Peyer's patch (tissue), 4 donors: ENCODE measurements at regions not wholly inside any gene's neighbourhood (a gene's known extent, or its start where the extent isn't known, plus 50 kb on each side); places are given as distances from the start of the nearest gene placed in this dataset.

Experiments used
- POLR2A ChIP-seq, 2 donors: fragments of 450-650 bp; IDR thresholded peaks; one replicate each; pipeline ENCODE4 v1.5.1; 2017; ENCODE audit warnings: antibody characterized with exemption in 2 of 2, mild to moderate bottlenecking in 2 of 2, moderate library complexity in 2 of 2
- TF ChIP-seq, protein P1 (sequence below), 6 experiments: fragments of 450-650 bp in 4 of 6; fragments of 200-600 bp in 2 of 6; sonication (generic) in 1 of 6; IDR thresholded peaks; one replicate each; pipeline ENCODE4 v1.5.1; 2017 to 2019; ENCODE audit warnings: antibody characterized with exemption in 6 of 6, mild to moderate bottlenecking in 3 of 6, moderate library complexity in 1 of 6

DNA sequence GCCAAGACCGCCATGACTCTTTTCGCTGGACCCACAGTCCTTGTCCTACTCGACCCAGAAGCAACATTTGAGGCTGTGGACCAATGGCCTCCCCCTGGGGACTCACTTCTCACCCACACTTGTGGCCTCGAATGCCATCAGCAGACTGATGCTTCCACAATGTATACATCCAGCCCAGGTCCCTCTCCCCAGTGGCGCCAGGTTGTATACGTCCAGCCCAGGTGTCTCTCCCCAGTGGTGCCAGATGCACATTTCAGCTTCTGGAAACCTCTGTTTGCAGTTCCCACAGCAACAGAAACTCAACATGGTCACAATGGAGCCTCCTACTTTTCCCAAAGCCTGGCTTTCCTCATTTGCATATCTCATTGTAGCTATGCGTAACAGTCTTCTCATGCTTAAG lies 210.5 kb upstream of the RNF32 start:
- TF ChIP-seq, protein P1, sequence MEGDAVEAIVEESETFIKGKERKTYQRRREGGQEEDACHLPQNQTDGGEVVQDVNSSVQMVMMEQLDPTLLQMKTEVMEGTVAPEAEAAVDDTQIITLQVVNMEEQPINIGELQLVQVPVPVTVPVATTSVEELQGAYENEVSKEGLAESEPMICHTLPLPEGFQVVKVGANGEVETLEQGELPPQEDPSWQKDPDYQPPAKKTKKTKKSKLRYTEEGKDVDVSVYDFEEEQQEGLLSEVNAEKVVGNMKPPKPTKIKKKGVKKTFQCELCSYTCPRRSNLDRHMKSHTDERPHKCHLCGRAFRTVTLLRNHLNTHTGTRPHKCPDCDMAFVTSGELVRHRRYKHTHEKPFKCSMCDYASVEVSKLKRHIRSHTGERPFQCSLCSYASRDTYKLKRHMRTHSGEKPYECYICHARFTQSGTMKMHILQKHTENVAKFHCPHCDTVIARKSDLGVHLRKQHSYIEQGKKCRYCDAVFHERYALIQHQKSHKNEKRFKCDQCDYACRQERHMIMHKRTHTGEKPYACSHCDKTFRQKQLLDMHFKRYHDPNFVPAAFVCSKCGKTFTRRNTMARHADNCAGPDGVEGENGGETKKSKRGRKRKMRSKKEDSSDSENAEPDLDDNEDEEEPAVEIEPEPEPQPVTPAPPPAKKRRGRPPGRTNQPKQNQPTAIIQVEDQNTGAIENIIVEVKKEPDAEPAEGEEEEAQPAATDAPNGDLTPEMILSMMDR (IDR thresholded peaks at IDR 0.05): no peak
- TF ChIP-seq POLR2A (IDR thresholded peaks at IDR 0.05): no peak
